ENCODE measurements at regions not wholly inside any gene's neighbourhood (a gene's known extent, or its start where the extent isn't known, plus 50 kb on each side); places are given as distances from the start of the nearest gene placed in this dataset.

GRCh38 chr5:3997670-3998069 lies 402.0 kb downstream of the IRX1 start:
- no peaks in the 10 kb centered on the region for H3K27me3 ChIP-seq (replicated peaks; ENCODE audit: insufficient read depth, low read length)
- no peaks in the 10 kb centered on the region for H3K4me1 ChIP-seq (ENCODE audit: low read length)
- H3K4me3 ChIP-seq (ENCODE audit: low read length) = no peak overlapping the region
- H3K27ac ChIP-seq (ENCODE audit: low read length) = no peak overlapping the region
- H3K9me2 ChIP-seq (replicated peaks; ENCODE audit: insufficient read depth, low read length) = no peaks in the 10 kb centered on the region
- DNase-seq = no peak
- H3K9me3 ChIP-seq (replicated peaks; ENCODE audit: insufficient read depth, low read length) = no peaks in the 10 kb centered on the region
- no peak overlapping the region for H3K9ac ChIP-seq (ENCODE audit: low read length)
- no peak overlapping the region for H3K4me2 ChIP-seq (ENCODE audit: low read depth, low read length)
- no peaks in the 10 kb centered on the region for H3F3A ChIP-seq (ENCODE audit: insufficient read depth, low read length)
- TF ChIP-seq EZH2phosphoT487 (IDR thresholded peaks at IDR 0.05; ENCODE audit: low read length) = no peak
- TF ChIP-seq EZH2 (optimal IDR thresholded peaks at IDR 0.05; ENCODE audit: low read depth, low read length) = no peak
- no peak for TF ChIP-seq CTCF (IDR thresholded peaks at IDR 0.05; ENCODE audit: low read length)
- no peaks in the 10 kb centered on the region for H4K20me1 ChIP-seq (ENCODE audit: insufficient read depth, low read length)
- no peaks in the 10 kb centered on the region for H3K79me2 ChIP-seq (ENCODE audit: low read length)
- H2AFZ ChIP-seq (ENCODE audit: low read length) = no peak overlapping the region
- no peaks in the 10 kb centered on the region for H3K36me3 ChIP-seq (replicated peaks; ENCODE audit: insufficient read depth, low read length)

GRCh38 chr5:3999929-4000328 lies 404.3 kb downstream of the IRX1 start:
- Histone ChIP-seq H3K4me2 (ENCODE audit: low read depth, low read length) (no peak overlapping the region), H3K4me3 (ENCODE audit: low read length) (no peak overlapping the region), H3K9me3 (replicated peaks; ENCODE audit: insufficient read depth, low read length) (no peaks in the 10 kb centered on the region), H3K27ac (ENCODE audit: low read length) (no peak overlapping the region), H3K4me1 (ENCODE audit: low read length) (no peaks in the 10 kb centered on the region), H3K27me3 (replicated peaks; ENCODE audit: insufficient read depth, low read length) (no peaks in the 10 kb centered on the region), H3F3A (ENCODE audit: insufficient read depth, low read length) (no peaks in the 10 kb centered on the region), H4K20me1 (ENCODE audit: insufficient read depth, low read length) (no peaks in the 10 kb centered on the region), H3K79me2 (ENCODE audit: low read length) (no peaks in the 10 kb centered on the region), H3K9me2 (replicated peaks; ENCODE audit: insufficient read depth, low read length) (no peaks in the 10 kb centered on the region), H2AFZ (ENCODE audit: low read length) (no peak overlapping the region), H3K36me3 (replicated peaks; ENCODE audit: insufficient read depth, low read length) (no peaks in the 10 kb centered on the region), H3K9ac (ENCODE audit: low read length) (no peak overlapping the region)
- TF ChIP-seq CTCF (IDR thresholded peaks at IDR 0.05; ENCODE audit: low read length) = no peak
- no peak for TF ChIP-seq EZH2 (optimal IDR thresholded peaks at IDR 0.05; ENCODE audit: low read depth, low read length)
- TF ChIP-seq EZH2phosphoT487 (IDR thresholded peaks at IDR 0.05; ENCODE audit: low read length) = no peak
- no peak for DNase-seq

GRCh38 chr5:4001004-4001403 lies 405.4 kb downstream of the IRX1 start:
- DNase-seq = no peak
- H3K4me1 ChIP-seq (ENCODE audit: low read length) = no peaks in the 10 kb centered on the region
- no peaks in the 10 kb centered on the region for H3K9me3 ChIP-seq (replicated peaks; ENCODE audit: insufficient read depth, low read length)
- TF ChIP-seq CTCF (IDR thresholded peaks at IDR 0.05; ENCODE audit: low read length) (no peak), EZH2phosphoT487 (IDR thresholded peaks at IDR 0.05; ENCODE audit: low read length) (no peak), EZH2 (optimal IDR thresholded peaks at IDR 0.05; ENCODE audit: low read depth, low read length) (no peak)
- no peak overlapping the region for H3K27ac ChIP-seq (ENCODE audit: low read length)
- no peak overlapping the region for H2AFZ ChIP-seq (ENCODE audit: low read length)
- H3F3A ChIP-seq (ENCODE audit: insufficient read depth, low read length) = no peaks in the 10 kb centered on the region
- H3K27me3 ChIP-seq (replicated peaks; ENCODE audit: insufficient read depth, low read length) = no peaks in the 10 kb centered on the region
- no peaks in the 10 kb centered on the region for H3K79me2 ChIP-seq (ENCODE audit: low read length)
- H3K4me2 ChIP-seq (ENCODE audit: low read depth, low read length) = no peak overlapping the region
- no peaks in the 10 kb centered on the region for H3K36me3 ChIP-seq (replicated peaks; ENCODE audit: insufficient read depth, low read length)
- H3K9ac ChIP-seq (ENCODE audit: low read length) = no peak overlapping the region
- H4K20me1 ChIP-seq (ENCODE audit: insufficient read depth, low read length) = no peaks in the 10 kb centered on the region
- no peaks in the 10 kb centered on the region for H3K9me2 ChIP-seq (replicated peaks; ENCODE audit: insufficient read depth, low read length)
- no peak overlapping the region for H3K4me3 ChIP-seq (ENCODE audit: low read length)

All from MM.1S (cell line).